Stimulated activated CD8-positive, alpha-beta memory T cell treated with anti-CD3 and anti-CD28 coated beads, Interleukin-2, amount 100 ng/mL, for 48 hours (primary cell): ENCODE measurements at regions not wholly inside any gene's neighbourhood (a gene's known extent, or its start where the extent isn't known, plus 50 kb on each side); places are given as distances from the start of the nearest gene placed in this dataset.

Experiments
- DNase-seq, 2 donors: peaks; one replicate each; pipeline ENCODE4 v3.0.0-alpha.2; 2020; ENCODE audit warnings: low read depth in 2 of 2

- DNase-seq, result no peak
Measured at GRCh38 chr16:55116165-55116920, 185.7 kb downstream of the IRX5 start.

- no peak for DNase-seq
Measured at GRCh38 chr16:55118701-55119260, 188.1 kb downstream of the IRX5 start.

- DNase-seq, result no peak
Measured at GRCh38 chr16:55120408-55120807, 189.7 kb downstream of the IRX5 start.

GRCh38 chr16:55120826-55121225 lies 190.2 kb downstream of the IRX5 start:
- DNase-seq, result no peak

- DNase-seq, result no peak
Measured at GRCh38 chr16:55123652-55124051, 193.0 kb downstream of the IRX5 start.

GRCh38 chr16:55125818-55126385 lies 195.2 kb downstream of the IRX5 start:
- no peak for DNase-seq

- no peak for DNase-seq
Measured at GRCh38 chr16:55126456-55126855, 195.8 kb downstream of the IRX5 start.

- DNase-seq, result no peak
Measured at GRCh38 chr16:55130456-55130855, 193.5 kb upstream of the IRX6 start.

GRCh38 chr16:55130911-55131310 lies 193.1 kb upstream of the IRX6 start:
- DNase-seq, result no peak

GRCh38 chr16:55133654-55134053 lies 190.3 kb upstream of the IRX6 start:
- DNase-seq, result no peak

GRCh38 chr16:55136356-55137150 lies 187.4 kb upstream of the IRX6 start:
- DNase-seq, result no peak

GRCh38 chr16:55138298-55138697 lies 185.7 kb upstream of the IRX6 start:
- no peak for DNase-seq

GRCh38 chr16:55142405-55142804 lies 181.6 kb upstream of the IRX6 start:
- DNase-seq, result no peak

GRCh38 chr16:55144651-55145050 lies 179.4 kb upstream of the IRX6 start:
- no peak for DNase-seq

GRCh38 chr16:55145771-55146603 lies 178.0 kb upstream of the IRX6 start:
- no peak for DNase-seq

GRCh38 chr16:55146966-55147365 lies 177.0 kb upstream of the IRX6 start:
- no peak for DNase-seq

GRCh38 chr16:55147396-55147795 lies 176.6 kb upstream of the IRX6 start:
- no peak for DNase-seq

GRCh38 chr16:55149622-55150021 lies 174.4 kb upstream of the IRX6 start:
- DNase-seq, result no peak

GRCh38 chr16:55151561-55152305 lies 172.3 kb upstream of the IRX6 start:
- no peak for DNase-seq

- no peak for DNase-seq
Measured at GRCh38 chr16:55152875-55153390, 171.1 kb upstream of the IRX6 start.

GRCh38 chr16:55154262-55154661 lies 169.7 kb upstream of the IRX6 start:
- DNase-seq, result no peak
